ENCODE measurements at regions not wholly inside any gene's neighbourhood (a gene's known extent, or its start where the extent isn't known, plus 50 kb on each side); places are given as distances from the start of the nearest gene placed in this dataset.
"Not testable (repeated sequence)": the region's sequence is repeated elsewhere in the genome, so short reads cannot be mapped to it uniquely, and the experiment has no call there.

DNA sequence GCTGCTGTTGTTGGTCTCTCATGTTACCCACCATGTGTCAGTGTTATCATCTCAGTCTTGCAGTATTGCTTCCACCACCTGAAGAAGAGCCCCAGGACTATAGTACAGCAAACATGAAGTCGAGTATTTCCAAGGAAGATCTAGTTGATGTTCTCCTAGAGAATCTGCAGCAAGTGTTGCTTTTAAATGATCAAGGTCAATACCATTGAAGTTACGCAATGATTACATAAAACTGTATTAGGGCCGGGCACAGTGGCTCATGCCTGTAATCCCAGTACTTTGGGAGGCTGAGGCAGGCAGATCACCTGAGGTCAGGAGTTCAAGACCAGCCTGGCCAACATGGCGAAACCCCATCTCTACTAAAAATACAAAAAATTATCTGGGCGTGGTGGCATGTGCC lies 173.9 kb downstream of the TJP1 start:
- DNase-seq (ENCODE audit: low read depth in 2 of 2), result not testable (repeated sequence)

DNA sequence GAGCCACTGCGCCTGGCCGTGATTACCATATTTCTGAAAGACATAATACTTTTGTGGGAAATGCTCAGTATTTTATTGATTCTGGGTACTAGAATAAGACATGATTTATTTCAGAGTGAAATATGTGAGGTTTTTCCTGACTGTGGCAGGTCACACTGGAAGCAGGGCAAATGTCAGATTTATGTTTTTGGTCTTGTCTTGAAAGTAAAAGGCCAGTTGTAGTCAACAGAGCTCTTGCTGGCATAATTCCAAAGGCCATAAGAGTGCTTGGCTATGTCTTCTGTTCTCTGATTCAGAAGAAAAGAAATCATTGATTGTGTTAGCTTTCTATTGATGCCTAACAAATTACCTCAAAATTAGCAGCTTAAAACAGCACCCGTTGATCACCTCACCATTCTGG lies 176.4 kb downstream of the TJP1 start:
- no peak for DNase-seq (ENCODE audit: low read depth in 2 of 2)

DNA sequence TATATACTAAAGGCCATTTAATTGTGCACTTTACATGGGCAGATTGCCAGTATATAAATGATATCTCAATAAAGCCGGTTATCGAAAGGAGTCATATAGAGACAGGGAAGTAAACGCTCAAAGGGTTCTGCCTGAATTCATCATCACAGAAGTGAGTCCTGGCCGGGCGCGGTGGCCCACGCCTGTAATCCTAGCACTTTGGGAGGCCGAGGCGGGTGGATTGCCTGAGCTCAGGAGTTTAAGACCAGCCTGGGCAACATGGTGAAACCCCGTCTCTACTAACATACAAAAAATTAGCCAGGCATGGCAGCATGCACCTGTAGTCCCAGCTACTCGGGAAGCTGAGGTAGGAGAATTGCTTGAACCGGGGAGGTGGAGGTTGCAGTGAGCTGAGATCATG lies 177.9 kb downstream of the TJP1 start:
- not testable (repeated sequence) for DNase-seq (ENCODE audit: low read depth in 2 of 2)

DNA sequence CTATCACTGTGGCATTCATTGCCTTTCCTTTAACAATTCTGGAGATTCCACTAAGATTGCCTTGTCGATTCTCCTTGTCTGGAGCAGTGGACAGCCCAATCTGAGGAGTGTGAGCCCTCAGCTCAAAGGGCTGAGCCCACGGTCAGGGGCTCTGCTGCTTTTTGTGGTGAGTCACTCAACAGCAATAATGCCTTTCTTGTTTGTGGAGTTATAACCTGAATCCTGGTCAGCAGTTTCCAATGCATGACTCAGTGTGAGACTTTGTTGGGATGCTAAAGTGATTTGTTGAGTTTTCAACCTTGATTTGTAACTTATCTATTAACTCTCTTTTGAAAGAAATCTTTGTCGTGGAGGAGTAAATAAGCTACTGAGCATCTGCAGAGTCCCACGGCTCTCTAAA lies 183.5 kb downstream of the TJP1 start:
- DNase-seq (ENCODE audit: low read depth in 2 of 2), result no peak

DNA sequence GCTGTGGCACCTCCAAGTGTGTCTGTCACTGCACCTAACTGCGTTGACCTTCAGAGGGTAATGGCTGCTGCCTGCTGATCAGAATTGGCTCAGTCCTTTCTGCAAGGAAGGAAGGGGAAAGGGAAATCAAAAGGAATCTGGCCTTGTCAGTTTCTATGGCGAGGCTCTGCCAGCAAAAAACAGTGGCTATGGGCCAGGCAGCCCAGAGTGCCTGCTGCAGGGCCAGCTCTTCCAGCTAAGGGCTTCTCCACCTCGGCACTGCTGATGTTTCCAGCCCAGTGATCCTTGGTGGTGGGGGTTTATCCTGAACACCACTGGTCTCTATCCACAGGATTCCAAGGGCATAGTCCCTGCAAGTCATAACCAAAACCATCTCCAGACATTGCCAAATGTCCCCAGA lies 184.3 kb downstream of the TJP1 start:
- DNase-seq (ENCODE audit: low read depth in 2 of 2), result no peak

DNA sequence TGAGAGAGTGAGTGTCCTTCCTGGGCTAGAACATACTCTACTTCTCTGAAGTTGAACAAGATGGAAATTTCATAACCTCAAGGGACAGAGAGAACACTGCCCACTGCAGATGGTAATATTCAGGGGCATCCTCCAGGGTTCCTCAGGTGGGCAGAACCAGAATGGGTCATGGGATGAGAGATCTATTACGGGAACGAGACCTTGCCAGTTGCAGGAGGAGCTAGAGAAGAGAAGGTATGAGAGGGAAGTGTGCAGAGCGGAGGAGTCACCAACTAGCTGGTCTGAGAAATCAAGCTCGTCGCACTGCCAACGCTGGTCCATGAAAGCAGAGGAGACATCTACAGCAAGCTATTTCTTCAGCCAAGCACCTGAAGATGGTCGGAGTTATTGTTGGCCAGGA lies 184.7 kb downstream of the TJP1 start:
- DNase-seq (ENCODE audit: low read depth in 2 of 2), result no peak

DNA sequence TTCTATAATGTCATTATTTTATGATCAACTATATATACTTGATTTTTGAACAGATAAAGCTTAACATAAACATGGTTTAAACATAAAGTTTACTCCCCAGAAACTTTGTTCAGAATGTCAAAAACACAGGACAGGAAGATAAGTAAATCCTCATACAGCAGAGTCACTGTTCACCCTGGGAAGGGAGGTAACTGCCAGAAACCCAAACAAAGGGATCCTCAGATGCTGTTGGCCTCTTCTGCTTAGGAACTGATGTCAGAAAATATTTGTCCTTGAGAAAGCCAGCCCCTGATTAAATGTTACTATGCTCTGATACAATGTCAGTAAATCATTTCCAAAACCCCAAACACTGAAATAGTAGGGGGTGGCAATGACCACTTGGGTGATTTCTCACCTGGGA lies 185.3 kb downstream of the TJP1 start:
- no peak for DNase-seq (ENCODE audit: low read depth in 2 of 2)

DNA sequence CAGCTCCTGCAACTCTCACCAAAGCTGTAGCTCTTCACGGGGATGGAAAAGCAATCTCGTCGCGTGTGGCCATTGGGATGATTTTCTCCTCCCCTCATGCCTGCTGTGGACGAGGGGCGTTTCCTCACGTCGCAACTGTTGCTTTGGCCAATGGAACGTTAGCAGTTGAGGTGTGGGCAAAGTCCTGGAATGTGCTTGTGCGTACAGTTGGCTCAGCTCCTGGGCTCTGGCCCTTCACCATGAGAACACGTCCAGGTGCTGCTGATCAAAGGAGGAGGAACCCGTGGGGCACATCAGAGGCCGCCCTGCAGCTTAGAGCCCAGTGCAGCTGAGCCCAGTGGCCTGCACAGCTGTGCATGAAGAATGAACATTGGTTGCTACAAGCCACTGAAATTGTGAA lies 186.1 kb downstream of the TJP1 start:
- no peak for DNase-seq (ENCODE audit: low read depth in 2 of 2)

DNA sequence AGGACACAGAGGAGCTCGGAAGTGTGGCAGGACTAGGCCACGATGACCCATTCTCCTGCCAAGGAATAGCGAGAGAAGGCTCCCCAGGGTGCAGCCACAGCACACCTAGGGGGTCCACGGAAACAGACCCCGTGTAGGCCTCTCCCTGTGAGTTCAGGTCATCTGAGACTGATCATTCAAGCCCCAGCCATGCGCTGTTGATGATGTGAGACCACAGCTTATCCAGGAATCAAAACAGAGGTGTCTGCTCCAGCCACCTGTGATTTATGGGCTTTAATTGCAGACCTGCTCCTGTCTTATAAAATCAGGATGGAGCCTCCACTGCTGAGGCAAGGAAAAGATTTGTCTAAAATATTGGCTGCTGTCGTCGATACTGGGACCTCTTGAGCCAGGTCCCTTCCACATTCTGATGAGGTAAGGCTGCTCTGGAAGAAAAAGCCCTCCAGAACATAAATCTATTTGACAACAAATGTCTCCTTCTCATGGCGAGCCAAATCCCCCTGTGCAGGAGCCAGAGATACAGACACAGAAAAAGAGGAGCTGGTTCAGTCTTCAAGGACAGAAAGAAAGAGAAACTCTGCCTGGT lies 186.7 kb downstream of the TJP1 start:
- no peak for DNase-seq (ENCODE audit: low read depth in 2 of 2)

DNA sequence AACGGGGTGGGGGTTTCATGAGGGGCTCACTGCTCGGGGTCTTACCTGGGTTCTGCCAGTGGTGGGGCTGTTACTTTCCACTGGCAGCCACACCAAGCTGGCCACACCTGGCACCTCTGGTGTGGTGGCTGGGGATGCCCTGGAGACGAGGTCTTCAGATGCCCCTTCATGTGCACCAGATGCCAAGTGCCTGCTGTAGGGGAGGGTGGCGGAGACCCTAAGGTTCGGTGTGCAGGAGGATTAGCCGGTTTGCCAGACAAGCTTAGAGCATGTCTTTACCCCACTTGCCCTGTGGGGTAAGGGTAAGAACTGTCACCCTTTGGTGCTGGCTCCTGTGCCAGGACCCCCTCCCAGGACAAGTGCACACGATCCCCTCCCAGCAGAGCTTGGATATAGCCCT lies 188.3 kb downstream of the TJP1 start:
- DNase-seq (ENCODE audit: low read depth in 2 of 2), result no peak

DNA sequence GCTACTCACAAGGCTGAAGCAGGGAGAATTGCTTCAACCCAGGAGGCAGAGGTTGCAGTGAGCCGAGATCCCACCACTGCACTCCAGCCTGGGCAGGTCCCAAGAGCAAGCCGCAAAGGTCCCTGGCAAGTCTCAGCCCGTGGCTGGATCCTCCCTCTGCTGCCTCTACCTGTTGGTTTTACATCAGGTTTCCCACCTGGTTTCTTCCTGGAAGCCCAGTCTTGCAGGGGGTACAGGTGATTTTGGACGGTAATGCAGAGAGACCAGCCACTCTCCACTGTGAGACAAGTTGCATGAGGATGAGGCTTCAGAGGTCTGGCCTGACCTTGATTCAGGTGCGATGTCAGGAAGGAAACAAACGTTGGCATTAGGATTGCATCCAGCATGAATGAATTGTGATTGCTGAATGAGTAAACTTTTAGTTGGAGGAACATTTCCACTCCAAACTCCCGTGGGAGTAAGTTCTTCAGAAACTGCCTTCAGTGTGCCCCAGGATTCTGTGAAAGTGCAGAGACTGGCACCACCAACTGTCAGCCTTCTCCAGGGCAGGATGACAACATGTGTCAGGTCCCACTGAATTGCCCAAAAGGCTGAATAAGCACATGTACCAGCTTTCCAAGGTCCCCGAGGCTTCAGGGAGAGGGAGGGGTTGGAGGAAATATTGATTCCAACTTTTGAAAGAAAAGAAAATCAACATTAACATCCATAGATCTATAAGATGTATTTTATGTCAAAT lies 189.4 kb downstream of the TJP1 start:
- no peak for DNase-seq (ENCODE audit: low read depth in 2 of 2)

DNA sequence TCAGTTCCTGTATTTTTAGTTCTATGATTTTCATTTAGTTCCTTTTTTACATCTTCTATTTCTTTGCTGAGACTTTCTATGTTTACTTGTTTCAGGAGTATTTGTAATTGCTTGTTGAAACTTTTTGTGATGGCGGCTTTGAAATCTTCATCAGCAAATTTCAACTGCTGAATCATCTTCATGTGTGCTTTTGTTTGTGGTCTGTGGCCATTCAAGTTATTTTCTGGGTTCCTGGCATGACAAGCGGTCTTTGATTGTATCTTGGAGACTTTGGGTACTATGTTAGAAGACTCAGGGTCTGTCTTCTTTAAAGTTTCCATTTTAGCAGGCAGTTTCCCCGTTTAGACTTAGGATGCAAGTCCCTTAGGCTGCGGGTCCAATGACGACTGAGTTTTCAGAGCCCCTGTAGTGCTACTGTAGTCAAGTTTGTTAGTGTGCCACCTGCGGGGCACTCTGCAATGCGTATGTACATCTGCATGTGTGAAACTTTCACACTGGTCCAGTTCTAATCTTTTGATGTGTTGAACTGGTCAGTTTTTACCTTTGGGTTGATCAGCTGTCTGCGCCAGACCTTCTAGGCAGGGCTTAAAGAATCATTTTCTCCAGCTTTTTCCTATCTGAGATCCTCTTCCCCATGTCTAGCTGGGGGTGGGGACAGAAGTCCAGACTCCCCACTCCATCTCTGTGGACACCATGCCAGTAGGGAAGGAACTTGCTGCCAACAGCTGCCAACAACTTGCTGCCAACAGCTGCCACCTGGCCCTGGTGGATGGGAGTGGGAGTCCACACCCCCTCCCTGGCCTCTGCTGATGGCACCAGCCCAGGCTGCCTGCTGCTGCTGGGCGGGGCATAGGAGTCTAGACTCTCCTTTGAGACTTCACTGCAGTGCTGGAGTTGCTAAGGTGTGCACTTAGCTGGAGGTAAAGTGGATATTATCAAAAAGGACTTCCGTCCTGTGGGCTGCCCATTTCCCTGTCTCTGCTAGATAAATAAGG lies 190.9 kb downstream of the TJP1 start:
- no peak for DNase-seq (ENCODE audit: low read depth in 2 of 2)

DNA sequence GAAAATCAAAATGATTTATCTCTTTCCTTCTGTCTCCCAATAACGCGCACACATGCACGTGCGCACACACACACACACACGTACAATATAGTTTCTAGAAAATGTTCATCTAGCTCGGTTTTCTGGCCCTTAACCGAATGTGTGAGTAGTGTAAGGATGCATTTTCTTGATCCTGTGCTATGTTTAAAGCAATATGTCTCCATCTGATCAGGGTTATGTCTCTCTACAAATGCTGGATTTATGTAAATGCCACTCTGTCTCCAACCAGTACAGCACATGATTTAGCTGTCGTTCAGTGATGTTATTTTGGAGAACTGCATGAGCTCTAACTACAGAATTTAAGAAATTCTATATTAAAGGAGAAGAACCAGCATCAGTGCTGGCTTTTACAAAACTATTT lies 198.0 kb downstream of the TJP1 start:
- DNase-seq (ENCODE audit: low read depth in 2 of 2), result no peak

DNA sequence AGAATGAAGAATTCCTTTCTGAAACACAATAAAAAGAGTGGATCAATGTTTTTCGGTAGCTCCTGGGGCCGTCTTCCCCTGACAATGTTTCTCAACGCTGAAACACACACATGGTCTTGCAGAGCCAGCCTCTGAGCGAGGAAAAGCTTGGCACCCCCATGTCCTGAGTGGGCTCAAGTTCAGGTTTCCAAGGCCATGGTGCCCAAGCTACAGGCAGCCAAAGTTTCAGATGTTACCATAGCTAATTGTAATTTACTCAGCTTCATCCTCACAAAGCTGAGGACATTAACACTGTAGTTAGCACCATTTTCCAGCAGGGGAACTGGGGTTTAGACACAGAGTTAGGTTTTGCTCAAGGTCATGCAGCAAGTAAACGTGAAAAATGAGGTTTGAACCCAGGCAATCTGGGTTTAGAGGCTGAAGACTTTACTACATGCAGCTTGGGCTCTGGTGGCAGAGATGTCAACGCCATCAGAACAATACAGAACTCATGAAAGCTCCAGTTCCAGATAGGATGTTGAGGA lies 199.1 kb downstream of the TJP1 start:
- DNase-seq (ENCODE audit: low read depth in 2 of 2), result no peak

DNA sequence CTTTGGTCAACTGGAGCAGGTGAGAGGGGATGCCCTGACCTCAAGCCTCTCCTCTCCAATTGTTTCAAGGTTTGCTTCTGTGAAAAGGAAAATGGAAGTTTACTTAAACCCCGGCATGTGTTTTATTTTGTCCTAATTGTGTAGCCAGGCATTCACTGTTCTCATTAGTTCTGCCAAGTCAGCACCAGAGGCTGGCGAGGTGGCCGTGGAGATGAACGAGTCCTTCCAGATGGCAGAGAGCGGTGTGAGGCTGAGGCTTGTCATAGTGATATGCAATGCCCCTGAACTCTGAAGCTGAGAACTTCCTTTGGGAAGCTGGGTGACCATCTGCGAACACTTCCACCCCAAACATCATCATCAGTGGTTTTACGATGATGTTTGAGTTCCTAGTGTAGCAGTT lies 199.6 kb downstream of the TJP1 start:
- DNase-seq (ENCODE audit: low read depth in 2 of 2), result no peak

DNA sequence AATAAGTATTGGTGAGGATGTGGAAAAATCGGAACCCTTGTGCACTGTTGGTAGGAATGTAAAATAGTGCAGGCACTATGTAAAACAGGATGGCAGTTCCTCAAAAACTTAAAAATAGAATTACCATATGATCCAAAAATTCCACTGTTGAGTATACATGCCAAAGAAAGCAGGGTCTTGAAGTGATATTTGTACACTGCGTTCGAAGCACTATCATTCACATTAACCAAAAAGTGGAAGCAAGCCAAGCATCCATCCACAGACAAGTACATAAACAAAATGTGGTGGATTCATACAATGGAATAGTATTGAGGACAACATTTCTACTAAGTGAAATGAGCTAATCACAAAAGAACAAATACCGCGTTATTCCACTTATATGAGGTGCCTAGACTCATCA lies 200.7 kb downstream of the TJP1 start:
- no peak for DNase-seq (ENCODE audit: low read depth in 2 of 2)

DNA sequence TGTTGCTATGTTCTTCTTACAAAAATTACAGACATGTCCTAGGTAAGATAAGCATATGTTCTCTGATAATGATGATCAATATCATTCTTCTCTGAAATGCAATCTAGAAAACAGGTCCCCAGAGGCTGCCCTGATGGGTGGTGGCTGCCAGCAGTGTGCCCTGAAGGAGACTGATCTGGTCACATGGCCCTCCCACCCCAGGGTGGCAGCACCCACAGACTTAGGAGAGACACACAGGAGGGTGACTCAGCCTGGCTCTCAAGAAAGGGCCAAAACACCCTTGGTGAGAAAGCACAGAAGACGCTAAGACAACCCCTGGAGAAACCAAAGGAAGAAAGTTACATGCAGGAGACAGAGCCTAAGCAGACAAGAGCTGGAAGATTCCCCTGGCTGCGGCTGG lies 203.7 kb downstream of the TJP1 start:
- DNase-seq (ENCODE audit: low read depth in 2 of 2), result no peak

DNA sequence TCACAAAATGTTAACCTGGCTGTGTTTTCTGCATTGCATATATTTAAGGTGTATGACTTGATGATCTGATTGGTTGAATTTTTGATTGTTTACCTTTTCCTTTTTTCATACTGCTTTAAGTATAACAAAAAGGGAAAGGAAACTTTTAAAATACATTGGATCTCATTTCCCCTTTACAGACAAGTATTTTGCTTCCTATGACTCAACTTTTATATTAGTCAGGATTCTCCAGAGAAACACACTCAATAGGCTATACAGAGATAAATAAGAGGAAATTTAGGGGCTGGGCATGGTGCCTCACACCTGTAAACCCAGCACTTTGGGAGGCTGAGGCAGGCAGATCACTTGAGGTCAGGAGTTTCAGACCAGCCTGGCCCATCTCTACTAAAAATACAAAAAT lies 205.8 kb downstream of the TJP1 start:
- no peak for DNase-seq (ENCODE audit: low read depth in 2 of 2)

DNA sequence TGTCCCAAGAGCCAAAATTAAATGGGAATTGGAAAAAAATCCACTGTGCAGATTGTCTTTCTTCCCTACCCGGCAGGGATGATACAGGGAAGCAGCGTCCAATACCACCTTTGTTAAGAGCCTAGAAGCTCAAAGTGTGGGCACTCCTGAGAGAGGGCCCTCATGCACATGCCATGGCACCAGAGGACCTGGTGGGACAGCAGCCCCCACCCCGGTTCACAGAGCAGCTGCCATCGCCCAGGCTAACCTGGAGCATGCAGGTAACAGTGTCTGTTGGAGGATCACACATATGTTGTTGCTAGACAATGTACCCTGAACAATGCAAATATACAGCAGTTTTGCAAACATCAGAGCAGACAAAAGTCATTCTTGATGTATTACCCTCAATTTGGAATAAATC lies 206.5 kb downstream of the TJP1 start:
- no peak for DNase-seq (ENCODE audit: low read depth in 2 of 2)

DNA sequence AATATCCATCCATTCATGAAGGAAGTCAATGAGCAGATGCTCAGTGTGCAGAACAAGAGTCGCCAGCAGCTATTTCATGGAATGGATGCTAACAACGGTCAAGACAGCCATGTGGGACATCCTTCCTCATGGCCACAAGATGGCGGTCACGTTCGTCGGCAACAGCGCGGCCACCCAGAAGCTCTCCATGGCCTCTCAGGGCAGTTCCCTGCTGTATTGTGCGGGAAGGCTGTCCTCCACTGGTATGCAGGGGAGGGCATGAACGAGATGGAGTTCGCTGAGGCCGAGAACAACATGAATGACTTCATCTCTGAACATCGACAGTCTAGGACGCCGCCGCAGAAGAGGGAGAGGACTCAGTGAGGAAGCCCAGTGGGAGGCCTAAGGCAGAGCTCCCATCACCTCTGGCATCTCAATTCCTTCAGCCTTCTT lies 208.3 kb downstream of the TJP1 start:
- DNase-seq (ENCODE audit: low read depth in 2 of 2), result no peak

DNA sequence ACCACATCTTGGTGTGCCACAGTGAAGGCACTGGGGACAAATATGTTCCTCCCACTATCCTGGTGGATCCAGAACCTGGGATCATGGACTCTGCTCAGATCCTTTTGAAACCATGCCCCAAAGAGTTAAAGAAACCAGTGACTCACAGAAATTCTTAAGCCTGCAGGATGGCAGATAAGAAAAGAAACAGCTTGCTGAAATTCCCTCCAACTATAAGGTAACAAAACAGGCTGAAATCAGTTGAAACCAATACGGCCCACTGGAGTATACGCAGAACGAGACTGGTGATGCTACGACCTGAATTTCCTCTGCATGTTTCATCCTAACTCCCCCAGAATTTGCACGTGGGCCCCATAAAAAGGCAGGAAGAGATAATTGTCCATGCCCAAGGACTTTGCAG lies 209.6 kb downstream of the TJP1 start:
- no peak for DNase-seq (ENCODE audit: low read depth in 2 of 2)

DNA sequence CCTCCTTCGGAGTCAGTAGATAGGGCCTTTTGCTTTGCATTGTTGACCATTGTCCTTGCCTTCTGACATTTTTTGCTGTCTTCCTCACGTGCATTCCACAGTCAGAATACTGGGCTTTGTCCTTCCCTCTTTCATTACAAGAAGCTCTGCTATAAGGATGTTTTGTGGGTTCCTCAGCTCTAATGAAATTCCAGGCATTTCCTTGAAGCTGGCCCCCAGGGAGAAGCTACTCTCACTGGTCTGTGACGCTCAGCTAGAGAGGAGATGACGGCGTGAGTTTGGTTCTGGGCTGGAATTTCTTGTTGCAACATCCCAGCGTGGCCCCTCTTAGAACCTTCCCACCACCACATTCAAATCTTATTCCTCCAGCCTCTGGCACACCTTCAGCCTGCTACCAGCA lies 210.2 kb downstream of the TJP1 start:
- no peak for DNase-seq (ENCODE audit: low read depth in 2 of 2)

All from stimulated activated CD8-positive, alpha-beta memory T cell treated with anti-CD3 and anti-CD28 coated beads, Interleukin-2, amount 100 ng/mL, for 48 hours (primary cell).